GM12872 (cell line): ENCODE measurements at regions not wholly inside any gene's neighbourhood (a gene's known extent, or its start where the extent isn't known, plus 50 kb on each side); places are given as distances from the start of the nearest gene placed in this dataset.

Experiments
- CTCF ChIP-seq: IDR thresholded peaks from 3 replicates; pipeline ENCODE4 v1.5.1; 2011; ENCODE audit warnings: low read depth, mild to moderate bottlenecking, low read length, moderate library complexity; ENCODE audit not compliant: insufficient read depth

- no peak for TF ChIP-seq CTCF
Observed at GRCh38 chr3:111339017-111339416, 203.0 kb upstream of the CD96 start.

GRCh38 chr3:111351334-111351733, 190.7 kb upstream of the CD96 start:
- no peak for TF ChIP-seq CTCF

GRCh38 chr3:111352585-111352984, 189.4 kb upstream of the CD96 start:
- no peak for TF ChIP-seq CTCF

DNA sequence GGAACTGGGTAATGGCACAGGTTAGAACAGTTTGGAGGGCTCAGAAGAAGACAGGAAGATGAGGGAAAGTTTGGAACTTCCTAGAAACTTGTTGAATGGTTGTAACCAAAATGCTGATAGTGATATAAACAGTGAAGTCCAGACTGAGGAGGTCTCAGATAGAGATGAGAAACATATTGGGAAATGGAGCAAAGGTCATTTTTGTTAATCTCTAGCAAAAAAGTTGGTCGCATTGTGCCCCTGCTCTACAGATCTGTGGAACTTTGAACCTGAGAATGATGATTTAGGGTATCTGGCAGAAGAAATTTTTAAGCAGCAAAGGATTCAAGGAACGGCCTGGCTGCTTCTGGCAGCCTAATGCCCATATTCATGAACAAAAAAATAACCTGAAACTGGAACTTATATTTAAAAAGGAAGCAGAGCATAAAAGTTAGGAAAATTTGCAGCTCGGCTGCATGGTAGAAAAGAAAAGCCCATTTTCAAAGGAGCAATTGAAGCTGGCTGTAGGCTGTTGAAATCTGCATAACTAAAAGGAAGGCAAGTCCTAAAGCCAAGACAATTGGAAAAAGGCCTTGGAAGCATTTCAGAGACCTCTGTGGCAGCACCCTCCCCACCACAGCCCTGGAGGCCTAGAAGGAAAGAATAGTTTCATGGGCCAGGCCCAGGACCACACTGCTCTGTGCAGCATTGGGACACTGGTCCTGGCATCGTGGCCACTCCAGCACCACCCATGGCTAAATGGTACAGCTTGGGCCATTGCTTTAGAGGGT, 182.6 kb upstream of the CD96 start:
- no peak for TF ChIP-seq CTCF

- TF ChIP-seq CTCF = no peak
Observed at GRCh38 chr3:111362381-111363009, 179.5 kb upstream of the CD96 start.

DNA sequence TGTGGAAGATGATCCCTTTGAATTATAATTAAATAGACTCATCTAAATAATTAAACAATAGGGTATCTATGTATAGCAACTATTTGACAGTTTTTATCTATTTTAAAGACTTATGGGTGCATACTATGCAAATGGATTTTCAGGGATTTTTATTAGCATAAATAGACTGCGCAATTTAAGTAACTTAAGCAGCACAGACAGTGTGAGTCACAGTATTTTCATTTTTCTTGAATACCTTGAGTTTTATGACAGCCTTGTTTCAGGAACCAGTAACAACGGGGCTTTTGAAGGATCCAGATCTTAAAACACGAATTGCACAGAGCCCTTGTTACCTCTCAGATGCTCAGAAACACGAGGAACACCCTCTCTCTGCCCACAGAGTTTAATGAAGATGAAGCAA, 175.5 kb upstream of the CD96 start:
- TF ChIP-seq CTCF = no peak

DNA sequence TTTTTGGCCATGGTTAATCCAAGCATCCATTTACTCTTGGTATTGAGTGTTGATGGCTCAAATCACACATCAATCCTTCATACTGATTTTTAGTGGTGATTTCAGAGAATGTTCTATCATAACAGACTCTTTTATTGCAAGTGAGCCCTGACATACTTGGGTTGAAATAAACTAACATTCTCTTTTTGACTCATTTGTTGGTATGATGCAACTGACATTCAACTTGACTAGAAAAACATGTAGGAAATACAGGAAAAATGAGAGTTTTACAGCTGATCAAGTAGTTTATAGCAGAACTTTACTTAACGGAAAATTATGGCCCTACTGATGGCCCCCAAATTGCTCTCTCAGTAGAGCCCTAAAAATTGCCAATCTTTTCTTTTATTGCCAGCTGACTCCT, 173.9 kb upstream of the CD96 start:
- TF ChIP-seq CTCF = no peak
